ENCODE measurements at regions not wholly inside any gene's neighbourhood (a gene's known extent, or its start where the extent isn't known, plus 50 kb on each side); places are given as distances from the start of the nearest gene placed in this dataset.

- no peak for DNase-seq (ENCODE audit: low read depth in 1 of 2, low spot score in 2 of 2)
- Histone ChIP-seq H2AK5ac (ENCODE audit: low read depth, low read length) (no peak overlapping the region), H3K56ac (replicated peaks; ENCODE audit: insufficient read length, low read depth, low read length) (no peak overlapping the region), H3K79me1 (ENCODE audit: low read depth, low read length) (peaks cover 8% of the 10 kb centered on the region), H3K9ac (replicated peaks in 1 of 4; ENCODE audit: extremely low read depth in 1 of 4, low read depth in 3 of 4, low read length in 3 of 4) (no peak overlapping the region), H3K4me1 (replicated peaks in 1 of 4; ENCODE audit: control insufficient read depth in 3 of 4, insufficient read depth in 4 of 4, low read length in 3 of 4) (peaks cover 4 to 19% (median 14%) of the 10 kb centered on the region in 4 experiments), H4K5ac (ENCODE audit: insufficient read length, low read depth, low read length) (no peak overlapping the region), H2BK20ac (ENCODE audit: low read length) (no peak overlapping the region), H3K4me2 (ENCODE audit: insufficient read depth in 1 of 2, low read depth in 2 of 2, low read length in 2 of 2) (no peak overlapping the region), H4K20me1 (replicated peaks in 1 of 2; ENCODE audit: control insufficient read depth in 1 of 2, insufficient read depth in 2 of 2, low read length in 2 of 2) (peaks cover 5 to 10% of the 10 kb centered on the region in 2 experiments), H3K79me2 (ENCODE audit: control insufficient read depth in 1 of 2, insufficient read depth in 2 of 2, low read length in 2 of 2) (peaks cover 3 to 88% of the 10 kb centered on the region in 2 experiments; a peak in 2 of 4 replicates), H3K23me2 (ENCODE audit: low read depth, low read length) (no peaks in the 10 kb centered on the region), H2AFZ (ENCODE audit: low read length) (no peak overlapping the region), H3K4ac (replicated peaks; ENCODE audit: insufficient read length, low read depth, low read length) (no peak overlapping the region), H3K4me3 (ENCODE audit: extremely low read depth in 1 of 4, insufficient read depth in 2 of 4, low read depth in 3 of 4, low read length in 4 of 4) (no peak overlapping the region), H4K8ac (ENCODE audit: extremely low read depth, insufficient read depth, low read length) (no peak overlapping the region), H3K27me3 (replicated peaks in 1 of 4; ENCODE audit: control insufficient read depth in 3 of 4, extremely low read depth in 1 of 4, insufficient read depth in 3 of 4, low read length in 3 of 4) (no peaks in the 10 kb centered on the region), H2BK12ac (ENCODE audit: low read depth, low read length) (no peak overlapping the region), H3K9me3 (ENCODE audit: insufficient read depth in 2 of 2, low read depth in 1 of 2, low read length in 1 of 2) (no peaks in the 10 kb centered on the region), H3K23ac (ENCODE audit: insufficient read length) (no peak overlapping the region), H4K91ac (replicated peaks; ENCODE audit: insufficient read length, low read length) (no peak overlapping the region), H2BK15ac (ENCODE audit: low read length) (no peak overlapping the region), H3K36me3 (ENCODE audit: control insufficient read depth in 2 of 4, insufficient read depth in 4 of 4, low read length in 3 of 4) (no peaks in the 10 kb centered on the region), H3K27ac (ENCODE audit: low read depth, low read length) (no peak overlapping the region), H3K14ac (ENCODE audit: insufficient read length) (no peak overlapping the region), H3K18ac (ENCODE audit: extremely low read depth, low read length) (no peak overlapping the region), H2BK120ac (replicated peaks; ENCODE audit: low read depth, low read length) (no peak overlapping the region), H2BK5ac (ENCODE audit: low read depth, low read length) (no peak overlapping the region)
- WGBS, 2 experiments (ENCODE audit: extremely low coverage in 1 of 2, insufficient coverage in 1 of 2, insufficient read length in 1 of 2, insufficient replicate concordance in 2 of 2, low coverage in 1 of 2, low lambda C conversion rate in 2 of 2, missing lambda C conversion rate in 1 of 2), result 88% methylated on average over 8 of the region's 8 CpGs; no CpG with 5 or more reads in 1 of the 2 experiments
- POLR2A ChIA-PET (ENCODE audit: partially characterized antibody), result interaction anchor here (0.9 kb wide), 1 partner anchor 10 kb away, joined by 3 read pairs; no protein-coding TSS in a partner anchor
- no peak for FAIRE-seq
- CTCF ChIA-PET (ENCODE audit: partially characterized antibody), result interaction anchor here (0.9 to 1.2 kb wide), 3 partner anchors 14 to 115 kb away, joined by 3 read pairs; no protein-coding TSS in a partner anchor
- TF ChIP-seq JUND (IDR thresholded peaks at IDR 0.05; ENCODE audit: low read length), result no peak
- no peak for TF ChIP-seq HDAC6 (IDR thresholded peaks at IDR 0.05; ENCODE audit: low read depth, low read length)
- no peak for TF ChIP-seq GTF2F1 (IDR thresholded peaks at IDR 0.05; ENCODE audit: borderline replicate concordance, low read depth, low read length)
- TF ChIP-seq RBBP5 (IDR thresholded peaks at IDR 0.05; ENCODE audit: borderline replicate concordance, low read depth, low read length), result no peak
- TF ChIP-seq POLR2AphosphoS5 (IDR thresholded peaks at IDR 0.05; ENCODE audit: low read depth, low read length), result no peak
Observed at GRCh38 chr2:167383610-167384194, 495.4 kb downstream of the XIRP2 start.
